ENCODE measurements at regions not wholly inside any gene's neighbourhood (a gene's known extent, or its start where the extent isn't known, plus 50 kb on each side); places are given as distances from the start of the nearest gene placed in this dataset.

GRCh38 chr12:107522692-107523477 is 162.7 kb upstream of the PWP1 start:
- TF ChIP-seq ZNF274 (IDR thresholded peaks at IDR 0.05; ENCODE audit: borderline replicate concordance, extremely low read depth, low read length) (no peak), FOSL1 (IDR thresholded peaks at IDR 0.05; ENCODE audit: insufficient read depth, low read depth, low read length) (no peak), TAF1 (IDR thresholded peaks at IDR 0.05; ENCODE audit: low read depth, low read length) (no peak)

All from H1 (cell line).